ENCODE measurements at regions not wholly inside any gene's neighbourhood (a gene's known extent, or its start where the extent isn't known, plus 50 kb on each side); places are given as distances from the start of the nearest gene placed in this dataset.
"Not testable (repeated sequence)": the region's sequence is repeated elsewhere in the genome, so short reads cannot be mapped to it uniquely, and the experiment has no call there.

GRCh38 chr20:1803061-1803931 is 91.9 kb upstream of the SIRPA start:
- Mint-ChIP-seq H3K4me3 (no peak overlapping the region), H3K27me3 (ENCODE audit: low read depth in 3 of 3) (peaks cover 11 to 47% (median 17%) of the 10 kb centered on the region in 3 donors)
- no peak for DNase-seq

GRCh38 chr20:1802385-1803060 is 92.7 kb upstream of the SIRPA start:
- H3K4me1 Mint-ChIP-seq = no peaks in the 10 kb centered on the region
- H3K9me3 Mint-ChIP-seq = peaks cover 0 to 1% (median 0%) of the 10 kb centered on the region in 6 donors
- peaks cover 11 to 40% (median 16%) of the 10 kb centered on the region in 3 donors for H3K27me3 Mint-ChIP-seq (ENCODE audit: low read depth in 3 of 3)
- peak overlapping the region in 1 of 5 donors; percentile 10 for H3K4me3 Mint-ChIP-seq
- DNase-seq = no peak
- H3K36me3 Mint-ChIP-seq = no peaks in the 10 kb centered on the region
- H3K27ac Mint-ChIP-seq = no peak overlapping the region

More at GRCh38 chr20:1803061-1803931, 91.9 kb upstream of the SIRPA start:
- no peaks in the 10 kb centered on the region for H3K36me3 Mint-ChIP-seq
- H3K9me3 Mint-ChIP-seq = no peaks in the 10 kb centered on the region
- H3K27ac Mint-ChIP-seq = no peak overlapping the region
- no peaks in the 10 kb centered on the region for H3K4me1 Mint-ChIP-seq

DNA sequence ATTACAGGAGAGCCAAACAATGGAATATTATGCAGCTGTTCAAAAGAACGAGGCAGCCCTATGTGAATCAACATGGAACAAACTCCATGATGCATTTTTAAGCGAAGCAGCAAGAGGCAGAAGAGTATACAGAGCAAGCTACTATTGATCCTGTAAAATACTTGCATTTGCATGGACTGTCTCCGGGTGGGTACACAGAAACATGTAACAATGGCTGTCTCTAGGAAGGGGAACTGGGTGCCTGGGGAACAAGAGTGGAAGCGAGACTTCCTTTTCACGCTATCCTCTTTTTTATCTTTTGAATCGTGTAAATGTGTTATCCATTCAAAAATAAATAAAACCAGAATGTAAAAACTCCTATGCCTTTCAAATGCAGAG is 93.3 kb upstream of the SIRPA start:
- no peaks in the 10 kb centered on the region for H3K36me3 Mint-ChIP-seq
- peak overlapping the region in 1 of 5 donors; percentile 10 for H3K4me3 Mint-ChIP-seq
- peaks cover 0 to 1% (median 0%) of the 10 kb centered on the region in 6 donors for H3K9me3 Mint-ChIP-seq
- no peaks in the 10 kb centered on the region for H3K4me1 Mint-ChIP-seq
- no peak for DNase-seq
- H3K27ac Mint-ChIP-seq = no peak overlapping the region
- H3K27me3 Mint-ChIP-seq (ENCODE audit: low read depth in 3 of 3) = peaks cover 11 to 40% (median 14%) of the 10 kb centered on the region in 3 donors

- Mint-ChIP-seq H3K27ac (no peak overlapping the region), H3K36me3 (no peaks in the 10 kb centered on the region), H3K9me3 (peaks cover 0 to 1% (median 0%) of the 10 kb centered on the region in 6 donors), H3K27me3 (ENCODE audit: low read depth in 3 of 3) (peaks cover 11 to 40% (median 14%) of the 10 kb centered on the region in 3 donors), H3K4me3 (no peak overlapping the region), H3K4me1 (no peaks in the 10 kb centered on the region)
- DNase-seq = no peak
Observed at GRCh38 chr20:1801225-1801928, 93.8 kb upstream of the SIRPA start.

DNA sequence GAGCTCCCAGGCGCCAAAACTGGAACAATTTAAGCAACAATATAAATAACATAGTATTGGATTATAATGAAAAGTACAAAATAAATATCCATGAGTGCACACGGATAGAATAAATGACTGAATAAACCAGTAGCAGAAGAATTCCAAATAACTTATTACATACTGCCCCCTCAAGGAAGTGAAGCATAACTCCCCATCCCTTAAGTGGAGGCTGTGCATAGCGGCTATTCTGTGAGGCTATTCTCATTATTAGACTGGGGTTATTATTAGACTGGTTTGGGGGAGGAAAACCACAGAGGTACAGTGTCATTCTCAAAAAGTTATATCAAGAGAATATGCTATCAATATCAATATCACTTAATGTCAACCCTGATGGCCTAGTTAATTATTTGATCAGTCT is 94.4 kb upstream of the SIRPA start:
- no peak overlapping the region for H3K27ac Mint-ChIP-seq
- H3K4me3 Mint-ChIP-seq = no peak overlapping the region
- H3K4me1 Mint-ChIP-seq = no peaks in the 10 kb centered on the region
- H3K9me3 Mint-ChIP-seq = peaks cover 0 to 1% (median 0%) of the 10 kb centered on the region in 6 donors
- H3K36me3 Mint-ChIP-seq = no peaks in the 10 kb centered on the region
- DNase-seq = no peak
- H3K27me3 Mint-ChIP-seq (ENCODE audit: low read depth in 3 of 3) = peaks cover 9 to 40% (median 14%) of the 10 kb centered on the region in 3 donors

DNA sequence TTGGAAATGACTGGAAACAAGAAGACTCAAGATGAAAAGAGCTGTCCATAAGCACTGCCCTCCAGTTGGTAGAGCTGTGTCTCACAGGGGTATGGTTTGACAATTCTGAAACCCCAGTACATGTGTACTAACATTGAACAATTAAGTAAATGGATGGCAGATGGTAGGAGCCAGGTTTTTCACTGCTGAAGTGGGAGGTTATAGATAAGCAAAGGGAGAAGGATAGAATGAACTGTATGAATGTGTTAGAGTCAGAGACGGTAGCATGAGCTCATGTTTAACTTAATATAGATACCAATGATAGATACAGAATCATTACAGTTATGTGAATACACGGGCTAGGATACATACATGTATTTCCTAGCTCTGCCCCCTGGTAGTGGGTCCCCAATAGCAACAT is 95.0 kb upstream of the SIRPA start:
- no peaks in the 10 kb centered on the region for H3K4me1 Mint-ChIP-seq
- peaks cover 0 to 1% (median 0%) of the 10 kb centered on the region in 6 donors for H3K9me3 Mint-ChIP-seq
- H3K4me3 Mint-ChIP-seq = no peak overlapping the region
- peaks cover 11 to 39% (median 14%) of the 10 kb centered on the region in 3 donors for H3K27me3 Mint-ChIP-seq (ENCODE audit: low read depth in 3 of 3)
- H3K36me3 Mint-ChIP-seq = no peaks in the 10 kb centered on the region
- no peak for DNase-seq
- H3K27ac Mint-ChIP-seq = no peak overlapping the region

- H3K27ac Mint-ChIP-seq, H3K9me3 Mint-ChIP-seq, H3K4me3 Mint-ChIP-seq, H3K36me3 Mint-ChIP-seq, DNase-seq, H3K4me1 Mint-ChIP-seq: not testable (repeated sequence)
- peaks cover 11 to 37% (median 14%) of the 10 kb centered on the region in 3 donors for H3K27me3 Mint-ChIP-seq (ENCODE audit: low read depth in 3 of 3)
Observed at GRCh38 chr20:1799746-1800145, 95.5 kb upstream of the SIRPA start.

DNA sequence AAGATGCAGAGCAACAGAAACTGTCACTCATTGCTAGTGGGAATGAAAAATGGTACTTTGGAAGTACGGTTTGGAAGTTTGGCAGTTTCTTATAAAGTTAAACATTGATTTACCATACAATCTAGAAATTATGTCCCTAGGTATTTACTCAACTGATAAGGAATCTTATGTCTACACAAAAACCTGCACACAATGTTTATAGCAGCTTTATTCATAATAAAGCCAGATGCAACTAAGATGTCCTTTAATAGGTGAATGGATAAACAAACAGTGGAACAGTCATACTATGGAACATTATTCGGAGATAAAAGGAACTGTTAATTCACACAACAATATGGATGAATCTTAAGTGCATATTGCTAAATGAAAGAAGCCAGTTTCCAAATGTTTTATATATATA is 96.2 kb upstream of the SIRPA start:
- Mint-ChIP-seq H3K4me3 (no peak overlapping the region), H3K27me3 (ENCODE audit: low read depth in 3 of 3) (peaks cover 8 to 29% (median 11%) of the 10 kb centered on the region in 3 donors), H3K9me3 (peaks cover 0 to 1% (median 0%) of the 10 kb centered on the region in 6 donors), H3K36me3 (no peaks in the 10 kb centered on the region), H3K4me1 (no peaks in the 10 kb centered on the region), H3K27ac (no peak overlapping the region)
- no peak for DNase-seq

DNA sequence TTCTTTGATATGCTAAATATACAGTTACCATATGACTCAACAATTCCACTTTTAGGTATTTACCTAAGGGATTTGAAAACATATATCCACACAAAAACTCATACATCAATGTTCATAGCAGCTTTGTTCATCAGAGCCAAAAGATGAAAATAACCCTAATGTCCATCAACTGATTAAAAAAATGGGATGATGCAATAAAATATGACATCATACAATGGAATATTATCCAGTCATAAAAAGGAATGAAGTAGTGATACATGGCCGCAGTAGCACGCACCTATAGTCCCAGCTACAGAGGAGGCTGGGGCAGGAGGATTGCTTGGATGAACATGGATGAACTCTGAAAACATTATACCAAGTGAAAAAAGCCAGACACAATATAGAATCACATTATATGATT is 101.4 kb upstream of the SIRPA start:
- peaks cover 0 to 8% (median 2%) of the 10 kb centered on the region in 3 donors for H3K27me3 Mint-ChIP-seq (ENCODE audit: low read depth in 3 of 3)
- H3K4me1 Mint-ChIP-seq = no peaks in the 10 kb centered on the region
- no peak for DNase-seq
- no peak overlapping the region for H3K27ac Mint-ChIP-seq
- H3K36me3 Mint-ChIP-seq = no peaks in the 10 kb centered on the region
- peaks cover 0 to 1% (median 0%) of the 10 kb centered on the region in 6 donors for H3K9me3 Mint-ChIP-seq
- H3K4me3 Mint-ChIP-seq = no peak overlapping the region

GRCh38 chr20:1792274-1792673 is 102.9 kb upstream of the SIRPA start:
- Mint-ChIP-seq H3K27ac (no peak overlapping the region), H3K36me3 (no peaks in the 10 kb centered on the region), H3K9me3 (no peaks in the 10 kb centered on the region), H3K27me3 (ENCODE audit: low read depth in 3 of 3) (peaks cover 0 to 8% (median 7%) of the 10 kb centered on the region in 3 donors), H3K4me3 (no peak overlapping the region), H3K4me1 (no peaks in the 10 kb centered on the region)
- no peak for DNase-seq

DNA sequence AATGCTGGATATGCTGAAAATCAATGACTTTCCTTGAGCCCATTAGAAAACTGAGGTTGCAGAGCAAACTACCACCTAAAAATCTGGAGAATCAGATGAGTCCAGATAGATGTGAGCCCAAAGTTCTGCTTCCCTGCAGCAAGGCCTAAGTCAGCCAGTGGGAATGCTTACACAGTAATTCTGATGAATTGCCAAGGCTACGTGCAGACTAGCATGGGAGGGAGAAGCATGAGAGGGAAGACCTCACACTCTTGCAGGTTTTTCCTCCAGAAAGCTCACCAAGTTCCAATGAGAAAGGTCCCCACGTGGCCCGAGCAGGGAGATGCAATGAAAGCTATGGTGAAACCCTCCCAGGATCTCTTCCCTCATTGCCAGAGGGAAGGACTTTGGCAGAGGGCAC is 104.8 kb upstream of the SIRPA start:
- DNase-seq = no peak
- H3K27me3 Mint-ChIP-seq (ENCODE audit: low read depth in 3 of 3) = peaks cover 0 to 11% (median 7%) of the 10 kb centered on the region in 3 donors
- H3K9me3 Mint-ChIP-seq = no peaks in the 10 kb centered on the region
- no peaks in the 10 kb centered on the region for H3K36me3 Mint-ChIP-seq
- H3K4me3 Mint-ChIP-seq = no peak overlapping the region
- no peak overlapping the region for H3K27ac Mint-ChIP-seq
- no peaks in the 10 kb centered on the region for H3K4me1 Mint-ChIP-seq

- DNase-seq = no peak
- H3K27ac Mint-ChIP-seq = no peak overlapping the region
- no peaks in the 10 kb centered on the region for H3K4me1 Mint-ChIP-seq
- H3K4me3 Mint-ChIP-seq = no peak overlapping the region
- H3K27me3 Mint-ChIP-seq (ENCODE audit: low read depth in 3 of 3) = peaks cover 0 to 20% (median 6%) of the 10 kb centered on the region in 3 donors
- no peaks in the 10 kb centered on the region for H3K36me3 Mint-ChIP-seq
- no peaks in the 10 kb centered on the region for H3K9me3 Mint-ChIP-seq
Observed at GRCh38 chr20:1788044-1788443, 107.2 kb upstream of the SIRPA start.

- H3K9me3 Mint-ChIP-seq = no peaks in the 10 kb centered on the region
- H3K36me3 Mint-ChIP-seq = no peaks in the 10 kb centered on the region
- no peak overlapping the region for H3K27ac Mint-ChIP-seq
- peaks cover 0 to 17% (median 7%) of the 10 kb centered on the region in 3 donors for H3K27me3 Mint-ChIP-seq (ENCODE audit: low read depth in 3 of 3)
- DNase-seq = no peak
- no peak overlapping the region for H3K4me3 Mint-ChIP-seq
- H3K4me1 Mint-ChIP-seq = no peaks in the 10 kb centered on the region
Observed at GRCh38 chr20:1786486-1786885, 108.7 kb upstream of the SIRPA start.

DNA sequence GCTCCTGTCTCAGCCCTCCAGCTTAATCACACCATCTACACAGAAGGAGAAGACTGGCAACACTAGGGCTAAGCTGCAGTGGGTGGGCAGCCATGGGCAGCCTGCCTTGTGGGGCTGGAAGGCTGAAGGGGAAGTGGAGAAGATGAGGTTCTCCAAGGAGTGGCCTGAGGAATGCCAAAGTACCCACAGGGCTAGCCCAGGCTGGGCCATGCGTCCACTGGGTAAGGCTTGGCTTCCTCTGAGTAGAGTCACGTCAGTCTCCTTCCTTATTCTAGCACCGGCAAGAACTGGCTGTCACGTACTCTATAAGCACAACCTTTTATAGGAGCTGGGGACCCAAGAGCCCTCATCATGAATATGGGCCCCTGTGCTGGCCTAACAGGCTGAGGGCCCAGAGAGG is 110.6 kb upstream of the SIRPA start:
- H3K36me3 Mint-ChIP-seq = no peaks in the 10 kb centered on the region
- no peak for DNase-seq
- peaks cover 2 to 22% (median 7%) of the 10 kb centered on the region in 3 donors for H3K27me3 Mint-ChIP-seq (ENCODE audit: low read depth in 3 of 3)
- no peaks in the 10 kb centered on the region for H3K9me3 Mint-ChIP-seq
- no peak overlapping the region for H3K4me3 Mint-ChIP-seq
- no peaks in the 10 kb centered on the region for H3K4me1 Mint-ChIP-seq
- no peak overlapping the region for H3K27ac Mint-ChIP-seq

All from immature natural killer cell (primary cell).